ENCODE measurements at regions not wholly inside any gene's neighbourhood (a gene's known extent, or its start where the extent isn't known, plus 50 kb on each side); places are given as distances from the start of the nearest gene placed in this dataset.

- H3K27ac ChIP-seq = no peak overlapping the region
- no peak for ATAC-seq
- H3K27me3 ChIP-seq = no peaks in the 10 kb centered on the region
- TF ChIP-seq POLR2A (IDR thresholded peaks at IDR 0.05) = no peak
- no peak for TF ChIP-seq CTCF (IDR thresholded peaks at IDR 0.05)
- TF ChIP-seq EP300 (IDR thresholded peaks at IDR 0.05) = no peak
- no peak for TF ChIP-seq POLR2AphosphoS5 (IDR thresholded peaks at IDR 0.05)
- no peaks in the 10 kb centered on the region for H3K9me3 ChIP-seq
- 38 to 41% methylated on average over 4 of the region's 4 CpGs for WGBS, 2 donors (ENCODE audit: low coverage in 1 of 2)
- no peaks in the 10 kb centered on the region for H3K4me1 ChIP-seq
- no peak overlapping the region for H3K4me3 ChIP-seq
- H3K36me3 ChIP-seq = no peaks in the 10 kb centered on the region
Measured at GRCh38 chr10:106311590-106311989, 852.9 kb downstream of the SORCS1 start.

GRCh38 chr10:106310596-106310995 is 853.9 kb downstream of the SORCS1 start:
- H3K27ac ChIP-seq = no peak overlapping the region
- no peak for TF ChIP-seq POLR2AphosphoS5 (IDR thresholded peaks at IDR 0.05)
- no peak for TF ChIP-seq EP300 (IDR thresholded peaks at IDR 0.05)
- no peak for TF ChIP-seq POLR2A (IDR thresholded peaks at IDR 0.05)
- no peak for TF ChIP-seq CTCF (IDR thresholded peaks at IDR 0.05)
- H3K4me3 ChIP-seq = no peak overlapping the region
- no peaks in the 10 kb centered on the region for H3K27me3 ChIP-seq
- H3K36me3 ChIP-seq = no peaks in the 10 kb centered on the region
- H3K4me1 ChIP-seq = no peaks in the 10 kb centered on the region
- WGBS, 2 donors (ENCODE audit: low coverage in 1 of 2) = 54 to 59% methylated on average over 2 of the region's 2 CpGs
- ATAC-seq = no peak
- H3K9me3 ChIP-seq = no peaks in the 10 kb centered on the region

DNA sequence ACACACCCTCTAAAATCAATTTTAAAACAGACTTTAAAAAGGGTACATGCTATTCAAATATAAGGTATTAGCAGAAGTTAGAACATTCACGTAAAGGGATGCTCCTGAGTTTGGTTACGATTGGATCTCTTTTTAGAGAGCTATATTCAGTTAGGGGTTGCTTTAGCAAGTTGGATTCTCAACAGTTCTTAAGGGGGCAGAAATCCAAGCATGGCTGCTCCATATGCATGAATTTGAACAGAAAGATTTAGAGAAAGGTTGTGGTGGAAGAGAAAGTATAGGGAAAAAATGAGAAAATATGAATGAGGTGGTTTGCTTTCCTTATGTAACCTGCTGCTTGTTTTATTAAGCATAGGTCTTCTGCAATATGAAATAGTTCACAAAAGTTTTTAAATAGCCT is 855.1 kb downstream of the SORCS1 start:
- no peaks in the 10 kb centered on the region for H3K36me3 ChIP-seq
- no peak for TF ChIP-seq POLR2AphosphoS5 (IDR thresholded peaks at IDR 0.05)
- no peaks in the 10 kb centered on the region for H3K9me3 ChIP-seq
- H3K27me3 ChIP-seq = no peaks in the 10 kb centered on the region
- ATAC-seq = no peak
- H3K4me3 ChIP-seq = no peak overlapping the region
- H3K27ac ChIP-seq = no peak overlapping the region
- H3K4me1 ChIP-seq = no peaks in the 10 kb centered on the region
- WGBS, 2 donors (ENCODE audit: low coverage in 1 of 2) = 79 to 89% methylated on average over 2 of the region's 2 CpGs

GRCh38 chr10:106308284-106308683 is 856.2 kb downstream of the SORCS1 start:
- no peaks in the 10 kb centered on the region for H3K4me1 ChIP-seq
- no peaks in the 10 kb centered on the region for H3K9me3 ChIP-seq
- 76 to 78% methylated on average over 2 of the region's 2 CpGs for WGBS, 2 donors (ENCODE audit: low coverage in 1 of 2)
- no peaks in the 10 kb centered on the region for H3K36me3 ChIP-seq
- no peaks in the 10 kb centered on the region for H3K27me3 ChIP-seq
- ATAC-seq = no peak
- no peak overlapping the region for H3K27ac ChIP-seq
- TF ChIP-seq POLR2AphosphoS5 (IDR thresholded peaks at IDR 0.05) (no peak), CTCF (IDR thresholded peaks at IDR 0.05) (no peak)
- H3K4me3 ChIP-seq = no peak overlapping the region

DNA sequence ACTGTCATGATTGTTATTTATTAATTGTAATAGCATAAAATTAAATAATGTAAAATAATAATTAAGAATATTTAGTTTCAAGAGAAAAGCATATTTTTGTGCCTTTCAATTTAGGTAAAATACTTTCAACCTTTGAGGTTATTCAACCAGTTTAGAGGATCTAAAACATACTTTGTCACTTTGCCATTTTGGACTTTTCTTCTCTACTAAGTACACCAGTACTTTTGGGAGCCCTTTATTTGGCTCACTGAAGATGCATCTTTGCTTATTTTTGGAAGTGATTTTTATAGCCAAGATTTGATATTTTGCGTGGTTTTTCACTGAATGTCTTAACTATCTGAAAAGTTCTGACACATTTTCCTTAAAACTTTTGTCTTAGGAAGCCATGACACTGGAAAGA is 860.5 kb downstream of the SORCS1 start:
- TF ChIP-seq POLR2AphosphoS5 (IDR thresholded peaks at IDR 0.05) (no peak), POLR2A (IDR thresholded peaks at IDR 0.05) (no peak), CTCF (IDR thresholded peaks at IDR 0.05) (no peak), EP300 (IDR thresholded peaks at IDR 0.05) (no peak)

GRCh38 chr10:106302961-106303360 is 861.5 kb downstream of the SORCS1 start:
- Histone ChIP-seq H3K27ac (no peak overlapping the region), H3K4me3 (no peak overlapping the region), H3K36me3 (no peaks in the 10 kb centered on the region), H3K9me3 (no peaks in the 10 kb centered on the region), H3K27me3 (no peaks in the 10 kb centered on the region), H3K4me1 (no peaks in the 10 kb centered on the region)
- WGBS, 2 donors (ENCODE audit: low coverage in 1 of 2) = 63 to 76% methylated on average over 3 to 4 of the region's 4 CpGs
- TF ChIP-seq CTCF (IDR thresholded peaks at IDR 0.05) = no peak
- no peak for TF ChIP-seq EP300 (IDR thresholded peaks at IDR 0.05)
- TF ChIP-seq POLR2A (IDR thresholded peaks at IDR 0.05) = no peak
- no peak for TF ChIP-seq POLR2AphosphoS5 (IDR thresholded peaks at IDR 0.05)
- no peak for ATAC-seq

More for the DNA sequence above, 860.5 kb downstream of the SORCS1 start:
- H3K27me3 ChIP-seq = no peaks in the 10 kb centered on the region
- 61 to 64% methylated on average over 1 of the region's 1 CpG for WGBS, 2 donors (ENCODE audit: low coverage in 1 of 2)
- H3K9me3 ChIP-seq = no peaks in the 10 kb centered on the region
- ATAC-seq = no peak
- no peak overlapping the region for H3K4me3 ChIP-seq
- H3K27ac ChIP-seq = no peak overlapping the region
- H3K36me3 ChIP-seq = no peaks in the 10 kb centered on the region
- H3K4me1 ChIP-seq = no peaks in the 10 kb centered on the region
